Activated CD8-positive, alpha-beta memory T cell treated with anti-CD3 and anti-CD28 coated beads, Interleukin-2, amount 50 U/mL, for 4 hours (primary cell): ENCODE measurements at regions not wholly inside any gene's neighbourhood (a gene's known extent, or its start where the extent isn't known, plus 50 kb on each side); places are given as distances from the start of the nearest gene placed in this dataset.
"Not testable (repeated sequence)": the region's sequence is repeated elsewhere in the genome, so short reads cannot be mapped to it uniquely, and the experiment has no call there.

Experiments
- DNase-seq: peaks from one replicate; pipeline ENCODE4 v3.0.0-alpha.2; 2020

GRCh38 chr4:27368781-27369180 is 508.1 kb downstream of the STIM2 start:
- no peak for DNase-seq

GRCh38 chr4:27381815-27382214 is 521.2 kb downstream of the STIM2 start:
- no peak for DNase-seq

GRCh38 chr4:27387711-27388110 is 527.1 kb downstream of the STIM2 start:
- no peak for DNase-seq

- no peak for DNase-seq
Measured at GRCh38 chr4:27397886-27398285, 537.2 kb downstream of the STIM2 start.

GRCh38 chr4:27398631-27399310 is 538.1 kb downstream of the STIM2 start:
- DNase-seq = no peak

- no peak for DNase-seq
Measured at GRCh38 chr4:27407616-27408015, 547.0 kb downstream of the STIM2 start.

- no peak for DNase-seq
Measured at GRCh38 chr4:27412613-27413012, 552.0 kb downstream of the STIM2 start.

- no peak for DNase-seq
Measured at GRCh38 chr4:27414887-27415731, 554.5 kb downstream of the STIM2 start.

- DNase-seq = no peak
Measured at GRCh38 chr4:27428661-27429060, 568.0 kb downstream of the STIM2 start.

- no peak for DNase-seq
Measured at GRCh38 chr4:27429364-27429871, 568.8 kb downstream of the STIM2 start.

GRCh38 chr4:27442146-27442545 is 581.5 kb downstream of the STIM2 start:
- DNase-seq = no peak

GRCh38 chr4:27442661-27443060 is 582.0 kb downstream of the STIM2 start:
- DNase-seq = not testable (repeated sequence)

GRCh38 chr4:27463816-27464215 is 603.2 kb downstream of the STIM2 start:
- DNase-seq = no peak

GRCh38 chr4:27467351-27467750 is 606.7 kb downstream of the STIM2 start:
- no peak for DNase-seq

GRCh38 chr4:27472364-27472763 is 611.7 kb downstream of the STIM2 start:
- DNase-seq = no peak

GRCh38 chr4:27474691-27475090 is 614.0 kb downstream of the STIM2 start:
- DNase-seq = no peak

GRCh38 chr4:27484216-27484615 is 623.6 kb downstream of the STIM2 start:
- no peak for DNase-seq

- no peak for DNase-seq
Measured at GRCh38 chr4:27490315-27490714, 629.7 kb downstream of the STIM2 start.

- DNase-seq = no peak
Measured at GRCh38 chr4:27490766-27491165, 630.1 kb downstream of the STIM2 start.

- no peak for DNase-seq
Measured at GRCh38 chr4:27506401-27506800, 645.8 kb downstream of the STIM2 start.

GRCh38 chr4:27514711-27515110 is 654.1 kb downstream of the STIM2 start:
- DNase-seq = no peak

GRCh38 chr4:27515140-27515539 is 654.5 kb downstream of the STIM2 start:
- DNase-seq = no peak

GRCh38 chr4:27518876-27519275 is 658.2 kb downstream of the STIM2 start:
- DNase-seq = no peak

- no peak for DNase-seq
Measured at GRCh38 chr4:27524224-27524623, 663.6 kb downstream of the STIM2 start.
